ENCODE measurements at regions not wholly inside any gene's neighbourhood (a gene's known extent, or its start where the extent isn't known, plus 50 kb on each side); places are given as distances from the start of the nearest gene placed in this dataset.

GRCh38 chr9:116084497-116084896, 69.1 kb upstream of the PAPPA start:
- no peak for TF ChIP-seq NR2C2 (CRISPR knock-in tag; IDR thresholded peaks at IDR 0.05)
- TF ChIP-seq CTCF (IDR thresholded peaks at IDR 0.05), result no peak
- no peak for TF ChIP-seq ZNF232 (CRISPR knock-in tag; IDR thresholded peaks at IDR 0.05)
